HEK293T (cell line): ENCODE measurements at regions not wholly inside any gene's neighbourhood (a gene's known extent, or its start where the extent isn't known, plus 50 kb on each side); places are given as distances from the start of the nearest gene placed in this dataset.

Experiments
- CTCF ChIA-PET: fragments of 350-600 bp; formaldehyde crosslinking; extraction: SDS; loops from one replicate; lab custom pipeline; 2021; ENCODE audit warnings: antibody characterized with exemption, inconsistent platforms; lab: Yijun Ruan, JAX
- POLR2A ChIA-PET: fragments of 350-600 bp; formaldehyde crosslinking; extraction: SDS; loops from one replicate; lab custom pipeline; 2020; ENCODE audit warnings: antibody characterized with exemption, inconsistent platforms; lab: Yijun Ruan, JAX
- DNase-seq: peaks from one replicate; pipeline ENCODE4 v3.0.0; 2012; ENCODE audit warnings: mixed read lengths; ENCODE audit errors: extremely low spot score
- ARNT ChIP-seq: fragments of 450-650 bp; IDR thresholded peaks from 2 replicates; pipeline ENCODE4 v1.6.1; 2017; ENCODE audit warnings: mild to moderate bottlenecking
- BHLHE40 ChIP-seq: fragments of 450-650 bp; IDR thresholded peaks from 2 replicates; pipeline ENCODE4 v1.6.1; 2016; ENCODE audit warnings: mild to moderate bottlenecking, moderate library complexity, borderline replicate concordance
- CTBP1 ChIP-seq: fragments of 450-650 bp; IDR thresholded peaks from 2 replicates; pipeline ENCODE4 v1.6.1; 2016; ENCODE audit warnings: borderline replicate concordance
- ELF4 ChIP-seq: fragments of 450-650 bp; IDR thresholded peaks from 2 replicates; pipeline ENCODE4 v1.6.1; 2017; ENCODE audit warnings: antibody characterized with exemption
- FOXA1 ChIP-seq: fragments of 450-650 bp; IDR thresholded peaks from 2 replicates; pipeline ENCODE4 v1.6.1; 2016; ENCODE audit warnings: mild to moderate bottlenecking
- FOXK2 ChIP-seq: fragments of 450-650 bp; IDR thresholded peaks from 2 replicates; pipeline ENCODE4 v1.6.1; 2016; ENCODE audit warnings: mild to moderate bottlenecking
- FOXM1 ChIP-seq: fragments of 450-650 bp; IDR thresholded peaks from 2 replicates; pipeline ENCODE4 v1.6.1; 2017; ENCODE audit warnings: mild to moderate bottlenecking, borderline replicate concordance
- HDGF ChIP-seq: fragments of 450-650 bp; IDR thresholded peaks from 2 replicates; pipeline ENCODE4 v1.6.1; 2017; ENCODE audit warnings: antibody characterized with exemption, borderline replicate concordance
- L3MBTL2 ChIP-seq: fragments of 450-650 bp; conservative IDR thresholded peaks from 2 replicates; pipeline ENCODE4 v1.6.1; 2016; ENCODE audit warnings: mild to moderate bottlenecking
- LEF1 ChIP-seq: fragments of 450-650 bp; IDR thresholded peaks from 2 replicates; pipeline ENCODE4 v1.6.1; 2017; ENCODE audit warnings: mild to moderate bottlenecking, borderline replicate concordance
- NFRKB ChIP-seq: fragments of 450-650 bp; IDR thresholded peaks from 2 replicates; pipeline ENCODE4 v1.6.1; 2016; ENCODE audit warnings: mild to moderate bottlenecking, moderate library complexity
- PKNOX1 ChIP-seq: fragments of 450-650 bp; IDR thresholded peaks from 2 replicates; pipeline ENCODE4 v1.6.1; 2016
- SP1 ChIP-seq: fragments of 450-650 bp; IDR thresholded peaks from 2 replicates; pipeline ENCODE4 v1.6.1; 2017
- SUZ12 ChIP-seq: fragments of 450-650 bp; IDR thresholded peaks from 2 replicates; pipeline ENCODE4 v1.6.1; 2016; ENCODE audit warnings: mild to moderate bottlenecking
- TARDBP ChIP-seq: fragments of 450-650 bp; IDR thresholded peaks from 2 replicates; pipeline ENCODE4 v1.6.1; 2016
- ZNF384 ChIP-seq: fragments of 450-650 bp; IDR thresholded peaks from 2 replicates; pipeline ENCODE4 v1.6.1; 2016

GRCh38 chr9:107914151-107914550 lies 424.6 kb upstream of the KLF4 start:
- ChIA-PET POLR2A (no interaction called here), CTCF (no interaction called here)
- DNase-seq, result no peak
- TF ChIP-seq HDGF (no peak), SUZ12 (no peak), SP1 (no peak), FOXA1 (no peak), NFRKB (no peak), CTBP1 (no peak), ARNT (no peak), PKNOX1 (no peak), FOXK2 (no peak), TARDBP (no peak), BHLHE40 (no peak), LEF1 (no peak), ZNF384 (no peak), FOXM1 (no peak)

- no peak for DNase-seq
- ChIA-PET CTCF (no interaction called here), POLR2A (no interaction called here)
- TF ChIP-seq FOXA1 (no peak), ELF4 (no peak), BHLHE40 (no peak), L3MBTL2 (no peak), NFRKB (no peak), TARDBP (no peak), ARNT (no peak), SP1 (no peak), CTBP1 (no peak), LEF1 (no peak), PKNOX1 (no peak), SUZ12 (no peak), FOXM1 (no peak), ZNF384 (no peak), FOXK2 (no peak), HDGF (no peak)
These were observed 418.1 kb upstream of the KLF4 start for GRCh38 chr9:107907715-107908114.

- POLR2A ChIA-PET, result no interaction called here
These were observed 417.7 kb upstream of the KLF4 start for GRCh38 chr9:107907255-107907654.

GRCh38 chr9:107906074-107906473 lies 416.5 kb upstream of the KLF4 start:
- POLR2A ChIA-PET, result no interaction called here
- DNase-seq, result no peak
- TF ChIP-seq ARNT, result no peak
- no peak for TF ChIP-seq LEF1

More at GRCh38 chr9:107907255-107907654, 417.7 kb upstream of the KLF4 start:
- no peak for TF ChIP-seq SUZ12
- no peak for TF ChIP-seq HDGF
- TF ChIP-seq FOXK2, result no peak
- TF ChIP-seq NFRKB, result no peak
- TF ChIP-seq ELF4, result no peak
- no peak for TF ChIP-seq PKNOX1
- TF ChIP-seq SP1, result no peak
- TF ChIP-seq L3MBTL2, result no peak
- no peak for TF ChIP-seq ZNF384
- no peak for TF ChIP-seq BHLHE40
- TF ChIP-seq ARNT, result no peak
- no peak for TF ChIP-seq LEF1
- TF ChIP-seq CTBP1, result no peak
- no peak for TF ChIP-seq TARDBP
- no peak for TF ChIP-seq FOXM1
- no peak for TF ChIP-seq FOXA1
- DNase-seq, result no peak
- CTCF ChIA-PET, result no interaction called here

GRCh38 chr9:107905308-107906020 lies 415.9 kb upstream of the KLF4 start:
- no peak for DNase-seq
- ChIA-PET CTCF (no interaction called here), POLR2A (no interaction called here)
- no peak for TF ChIP-seq ELF4
- TF ChIP-seq SUZ12, result no peak
- TF ChIP-seq L3MBTL2, result no peak
- no peak for TF ChIP-seq CTBP1
- no peak for TF ChIP-seq ARNT
- TF ChIP-seq HDGF, result no peak
- TF ChIP-seq TARDBP, result no peak

More at GRCh38 chr9:107906074-107906473, 416.5 kb upstream of the KLF4 start:
- CTCF ChIA-PET, result no interaction called here

- CTCF ChIA-PET, result no interaction called here
- POLR2A ChIA-PET, result no interaction called here
- TF ChIP-seq ARNT (no peak), FOXM1 (no peak), PKNOX1 (no peak), TARDBP (no peak), BHLHE40 (no peak), CTBP1 (no peak), FOXA1 (no peak), HDGF (no peak), LEF1 (no peak), ZNF384 (no peak), FOXK2 (no peak), SUZ12 (no peak), L3MBTL2 (no peak), NFRKB (no peak), SP1 (no peak), ELF4 (no peak)
- no peak for DNase-seq
These were observed 410.4 kb upstream of the KLF4 start for GRCh38 chr9:107899961-107900330.
